Neural cell (in vitro differentiated cells): ENCODE measurements at regions not wholly inside any gene's neighbourhood (a gene's known extent, or its start where the extent isn't known, plus 50 kb on each side); places are given as distances from the start of the nearest gene placed in this dataset.

Experiments used
- EZH2 ChIP-seq: fragments of 200-600, 300-800 bp; shearing (Covaris generic), sonication (generic); IDR thresholded peaks from 2 replicates; pipeline ENCODE4 v1.6.1; 2014; ENCODE audit warnings: antibody characterized with exemption, low read length, borderline replicate concordance, mild to moderate bottlenecking; ENCODE audit not compliant: insufficient read depth, poor library complexity, severe bottlenecking
- POLR2AphosphoS5 ChIP-seq: IDR thresholded peaks from 2 replicates; pipeline ENCODE4 v1.6.1; 2012
- TF ChIP-seq, protein P1 (sequence below): fragments of 450-650 bp; IDR thresholded peaks from 2 replicates; pipeline ENCODE4 v1.5.1; 2014; ENCODE audit warnings: antibody characterized with exemption, mild to moderate bottlenecking, moderate library complexity; ENCODE audit not compliant: poor library complexity, severe bottlenecking

DNA sequence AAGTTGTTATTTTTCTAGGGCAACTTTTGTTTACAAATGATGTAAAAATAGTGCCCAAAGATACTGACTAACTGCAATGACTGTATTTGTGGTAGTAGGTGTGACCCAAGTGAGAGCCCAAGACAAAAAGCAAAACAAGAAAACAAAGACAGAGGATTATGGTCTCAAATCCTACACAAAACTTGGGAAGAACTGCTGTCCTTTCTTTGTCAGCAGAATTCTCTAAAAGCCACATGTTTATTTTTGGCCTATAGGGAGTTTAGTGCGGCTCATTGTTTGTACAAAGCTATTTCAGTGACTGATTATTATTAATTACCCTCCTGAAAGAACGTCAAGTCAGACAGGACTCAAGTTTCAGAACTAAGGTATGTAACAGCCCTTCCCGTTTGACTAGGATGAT, 509.2 kb upstream of the SLC35B3 start:
- TF ChIP-seq, protein P1, sequence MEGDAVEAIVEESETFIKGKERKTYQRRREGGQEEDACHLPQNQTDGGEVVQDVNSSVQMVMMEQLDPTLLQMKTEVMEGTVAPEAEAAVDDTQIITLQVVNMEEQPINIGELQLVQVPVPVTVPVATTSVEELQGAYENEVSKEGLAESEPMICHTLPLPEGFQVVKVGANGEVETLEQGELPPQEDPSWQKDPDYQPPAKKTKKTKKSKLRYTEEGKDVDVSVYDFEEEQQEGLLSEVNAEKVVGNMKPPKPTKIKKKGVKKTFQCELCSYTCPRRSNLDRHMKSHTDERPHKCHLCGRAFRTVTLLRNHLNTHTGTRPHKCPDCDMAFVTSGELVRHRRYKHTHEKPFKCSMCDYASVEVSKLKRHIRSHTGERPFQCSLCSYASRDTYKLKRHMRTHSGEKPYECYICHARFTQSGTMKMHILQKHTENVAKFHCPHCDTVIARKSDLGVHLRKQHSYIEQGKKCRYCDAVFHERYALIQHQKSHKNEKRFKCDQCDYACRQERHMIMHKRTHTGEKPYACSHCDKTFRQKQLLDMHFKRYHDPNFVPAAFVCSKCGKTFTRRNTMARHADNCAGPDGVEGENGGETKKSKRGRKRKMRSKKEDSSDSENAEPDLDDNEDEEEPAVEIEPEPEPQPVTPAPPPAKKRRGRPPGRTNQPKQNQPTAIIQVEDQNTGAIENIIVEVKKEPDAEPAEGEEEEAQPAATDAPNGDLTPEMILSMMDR, result no peak
- TF ChIP-seq POLR2AphosphoS5 (no peak), EZH2 (no peak)
